Muscle layer of duodenum (tissue), 2 donors: ENCODE measurements at regions not wholly inside any gene's neighbourhood (a gene's known extent, or its start where the extent isn't known, plus 50 kb on each side); places are given as distances from the start of the nearest gene placed in this dataset.
"Not testable (repeated sequence)": the region's sequence is repeated elsewhere in the genome, so short reads cannot be mapped to it uniquely, and the experiment has no call there.

Source experiments
- H3K27ac ChIP-seq: one replicate; pipeline ENCODE4 v1.7.0; 2013; ENCODE audit warnings: mild to moderate bottlenecking, low read length
- H3K27me3 ChIP-seq: one replicate; pipeline ENCODE4 v1.7.0; 2013; ENCODE audit warnings: low read depth, mild to moderate bottlenecking, control low read depth, low read length
- H3K36me3 ChIP-seq, 2 donors: one replicate each; pipeline ENCODE4 v1.7.0; 2013; ENCODE audit warnings: low read length in 2 of 2, control low read depth in 1 of 2, mild to moderate bottlenecking in 1 of 2; ENCODE audit not compliant: insufficient read depth in 2 of 2, control insufficient read depth in 1 of 2
- H3K4me1 ChIP-seq, 2 donors: one replicate each; pipeline ENCODE4 v1.7.0; 2013; ENCODE audit warnings: low read length in 2 of 2, mild to moderate bottlenecking in 2 of 2, control low read depth in 1 of 2, moderate library complexity in 1 of 2; ENCODE audit not compliant: insufficient read depth in 2 of 2, control insufficient read depth in 1 of 2
- H3K4me3 ChIP-seq, 2 donors: one replicate each; pipeline ENCODE4 v1.7.0; 2013; ENCODE audit warnings: low read length in 2 of 2, low read depth in 1 of 2, mild to moderate bottlenecking in 1 of 2
- H3K9me3 ChIP-seq, 2 donors: one replicate each; pipeline ENCODE4 v1.7.0; 2013; ENCODE audit warnings: low read length in 2 of 2, control low read depth in 1 of 2, mild to moderate bottlenecking in 1 of 2; ENCODE audit not compliant: control insufficient read depth in 1 of 2
- donor health status: healthy.

DNA sequence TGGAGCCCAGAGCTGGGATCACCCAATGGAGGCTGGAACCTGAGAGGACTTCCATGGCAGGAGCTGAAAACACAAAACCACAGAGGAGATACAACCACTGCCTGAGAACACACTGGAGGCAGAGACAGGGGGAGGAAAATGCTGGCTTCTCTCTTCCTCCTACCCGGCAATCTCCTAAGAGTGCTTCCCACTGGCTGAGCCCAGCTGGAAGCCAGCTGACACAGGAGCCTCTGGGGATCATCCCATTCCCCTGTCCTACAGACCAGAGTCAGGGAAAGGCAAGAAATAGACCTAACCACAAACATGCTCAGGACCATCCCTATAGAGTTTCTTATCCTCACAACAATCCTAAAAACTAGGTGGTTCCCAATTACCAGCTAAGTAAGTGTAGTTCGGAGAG lies 112.4 kb upstream of the CDH5 start:
- Histone ChIP-seq H3K27ac (no peak overlapping the region), H3K9me3 (no peaks in the 10 kb centered on the region), H3K27me3 (no peaks in the 10 kb centered on the region), H3K36me3 (no peaks in the 10 kb centered on the region), H3K4me1 (peaks cover 9 to 13% of the 10 kb centered on the region in 2 donors), H3K4me3 (no peak overlapping the region)

DNA sequence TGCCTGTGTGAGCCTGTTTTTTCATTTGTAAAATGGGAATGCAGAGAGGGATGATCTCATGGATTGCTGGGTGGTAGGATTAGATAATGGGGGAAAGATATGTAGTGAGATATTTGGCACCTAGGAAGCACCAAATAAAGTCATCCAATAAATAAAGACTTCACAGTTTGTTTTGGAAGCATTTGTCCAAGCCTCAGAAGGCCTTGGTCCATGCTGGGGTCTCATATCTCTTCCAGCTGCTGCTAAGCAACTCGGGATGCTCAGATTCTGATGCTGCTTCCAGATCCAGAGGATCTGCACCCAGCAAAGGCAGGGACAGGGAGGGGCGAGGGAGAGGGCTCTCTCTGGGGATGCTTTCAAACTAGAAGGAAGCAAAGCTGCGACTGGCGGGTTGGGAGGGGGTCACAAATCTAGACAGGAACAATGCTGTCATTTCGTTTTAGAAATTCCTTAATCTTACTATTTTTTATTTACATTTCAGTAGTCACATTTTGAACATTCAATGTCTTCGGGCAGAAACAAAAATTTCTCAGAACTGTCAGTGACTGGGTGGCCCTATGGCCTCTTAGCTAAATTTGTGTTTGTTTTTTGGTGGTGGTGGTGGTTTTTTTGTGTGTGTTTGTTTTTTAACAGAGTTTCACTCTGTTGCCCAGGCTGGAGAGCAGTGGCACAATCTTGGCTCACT lies 114.9 kb upstream of the CDH5 start:
- no peak overlapping the region for H3K4me3 ChIP-seq
- H3K36me3 ChIP-seq: no peaks in the 10 kb centered on the region
- no peaks in the 10 kb centered on the region for H3K9me3 ChIP-seq
- H3K27me3 ChIP-seq: no peaks in the 10 kb centered on the region
- H3K27ac ChIP-seq: no peak overlapping the region
- peaks cover 9 to 18% of the 10 kb centered on the region in 2 donors for H3K4me1 ChIP-seq

DNA sequence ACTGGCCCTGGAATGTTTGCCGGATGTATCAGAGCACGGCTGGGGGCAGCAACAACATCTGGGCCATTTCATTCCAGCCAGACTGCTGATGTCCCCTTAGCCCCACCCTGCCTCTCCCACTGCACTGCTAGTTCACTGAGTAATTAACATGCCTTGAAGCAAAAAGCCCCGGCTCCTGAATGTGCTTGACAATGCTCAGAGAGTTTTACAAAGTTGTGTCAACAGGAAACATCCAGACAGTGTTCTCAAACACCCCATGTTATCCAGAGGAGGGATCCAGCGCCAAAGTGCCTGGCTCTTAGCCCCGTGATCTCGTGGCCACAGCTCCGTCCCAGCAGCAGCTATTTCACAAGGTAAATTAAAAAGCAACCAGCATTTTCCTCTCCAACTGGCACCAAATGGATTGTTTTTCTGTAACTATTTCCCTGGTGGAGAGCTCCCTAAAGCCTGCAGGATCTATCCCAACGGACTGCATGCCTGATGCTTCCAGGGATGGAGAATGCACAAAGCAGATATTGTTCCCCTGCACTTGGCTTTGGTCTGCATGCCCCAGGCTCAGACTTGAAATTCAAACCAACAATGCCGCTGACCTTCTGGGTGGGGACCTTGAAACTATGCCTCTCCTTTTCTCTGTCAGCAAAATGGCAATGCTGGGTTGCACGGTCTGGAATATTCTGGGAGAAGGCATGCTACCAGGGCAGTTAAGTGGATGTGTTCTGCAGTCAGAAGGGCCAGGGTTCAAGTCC lies 115.6 kb upstream of the CDH5 start:
- H3K4me3 ChIP-seq: no peak overlapping the region
- H3K27me3 ChIP-seq: no peaks in the 10 kb centered on the region
- H3K27ac ChIP-seq: no peak overlapping the region
- H3K4me1 ChIP-seq: peaks cover 9 to 18% of the 10 kb centered on the region in 2 donors
- H3K36me3 ChIP-seq: no peaks in the 10 kb centered on the region
- no peaks in the 10 kb centered on the region for H3K9me3 ChIP-seq

DNA sequence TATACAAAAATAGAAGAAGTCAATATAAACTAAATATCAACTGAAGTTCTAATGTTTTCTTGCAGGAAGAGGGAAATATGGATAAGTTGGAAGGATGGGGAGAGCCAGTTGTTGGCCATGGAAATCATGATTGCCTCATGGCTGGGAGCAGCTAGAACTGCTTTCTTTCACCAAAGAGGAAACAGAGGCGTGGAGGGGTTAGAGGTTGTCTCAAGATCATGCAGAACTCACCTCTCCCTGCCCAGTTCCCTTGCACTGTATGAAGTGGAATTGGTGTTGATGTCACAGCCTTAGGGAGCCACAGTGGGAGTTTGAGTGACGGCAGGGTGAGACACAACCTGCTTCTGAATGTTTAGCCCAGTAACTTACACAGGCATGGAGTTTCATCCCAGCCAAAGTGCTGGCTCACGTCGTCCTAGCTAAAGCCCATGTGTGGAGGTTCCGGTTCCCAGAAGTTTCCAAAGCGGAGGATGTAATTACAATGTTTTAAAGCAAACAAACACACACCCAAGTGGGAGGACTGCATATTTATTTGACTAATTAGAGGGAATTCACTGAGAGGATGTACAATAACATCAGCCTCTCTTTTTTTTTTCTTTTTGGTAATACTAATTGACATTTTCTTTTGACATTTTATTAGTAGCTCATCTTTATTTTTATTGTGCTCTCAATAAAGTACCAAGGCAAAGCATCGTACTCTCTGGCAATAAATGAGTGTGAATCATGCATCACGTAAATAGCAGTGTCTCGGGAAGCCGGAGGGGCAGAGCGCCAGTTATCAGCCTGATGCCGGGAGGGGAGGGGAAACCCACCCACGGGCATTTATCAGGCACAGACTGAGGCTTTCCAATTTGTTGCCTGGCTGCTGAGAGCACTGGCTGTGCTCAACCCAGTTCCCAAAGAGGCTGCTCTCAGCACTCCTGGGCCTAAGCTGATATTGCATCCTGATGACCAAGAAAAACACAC lies 118.7 kb upstream of the CDH5 start:
- Histone ChIP-seq H3K4me1 (peaks cover 9 to 18% of the 10 kb centered on the region in 2 donors), H3K27ac (no peak overlapping the region), H3K4me3 (no peak overlapping the region), H3K9me3 (no peaks in the 10 kb centered on the region), H3K36me3 (no peaks in the 10 kb centered on the region), H3K27me3 (no peaks in the 10 kb centered on the region)

DNA sequence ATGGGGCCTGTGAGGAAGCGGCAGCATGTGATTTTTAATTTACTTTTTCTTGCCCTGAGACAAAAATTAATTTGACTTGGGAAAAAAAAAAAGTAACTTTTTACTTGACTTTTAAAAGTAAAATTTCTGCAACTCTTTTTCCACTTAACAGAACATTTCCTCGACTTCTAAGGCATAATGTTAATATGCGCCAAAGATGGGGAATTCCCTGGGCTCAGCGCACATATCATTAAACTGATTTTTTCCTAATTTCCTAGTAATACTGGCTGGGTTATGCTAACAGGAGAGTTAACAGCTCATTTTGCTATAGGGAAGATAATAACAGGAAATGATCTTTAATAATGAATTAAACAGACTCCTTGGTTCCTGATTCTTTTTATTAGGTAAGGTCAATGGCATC lies 120.6 kb upstream of the CDH5 start:
- no peaks in the 10 kb centered on the region for H3K36me3 ChIP-seq
- H3K4me3 ChIP-seq: no peak overlapping the region
- H3K9me3 ChIP-seq: no peaks in the 10 kb centered on the region
- peaks cover 2 to 13% of the 10 kb centered on the region in 2 donors for H3K4me1 ChIP-seq
- H3K27me3 ChIP-seq: no peaks in the 10 kb centered on the region
- no peak overlapping the region for H3K27ac ChIP-seq

DNA sequence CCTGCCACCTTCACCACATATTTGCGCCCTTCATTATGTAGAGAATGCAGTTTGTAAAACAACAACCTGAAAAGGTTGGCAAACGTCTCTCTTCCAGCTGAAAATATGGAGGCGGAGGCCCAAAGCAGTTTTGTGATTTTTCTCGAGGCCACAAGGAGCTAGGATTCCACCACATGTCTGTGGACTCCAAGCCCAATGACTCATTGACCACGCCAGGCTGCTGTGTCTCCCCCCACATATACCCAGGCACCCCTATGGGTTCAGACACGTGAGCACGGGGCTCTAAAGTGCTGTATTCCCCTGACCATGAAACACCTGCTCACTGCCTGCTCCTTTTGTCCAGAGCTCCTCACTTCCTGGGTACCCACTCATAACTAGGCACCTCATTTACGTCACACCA lies 121.4 kb upstream of the CDH5 start:
- no peak overlapping the region for H3K27ac ChIP-seq
- no peaks in the 10 kb centered on the region for H3K9me3 ChIP-seq
- no peak overlapping the region for H3K4me3 ChIP-seq
- H3K27me3 ChIP-seq: no peaks in the 10 kb centered on the region
- no peaks in the 10 kb centered on the region for H3K36me3 ChIP-seq
- peaks cover 0 to 16% of the 10 kb centered on the region in 2 donors for H3K4me1 ChIP-seq

DNA sequence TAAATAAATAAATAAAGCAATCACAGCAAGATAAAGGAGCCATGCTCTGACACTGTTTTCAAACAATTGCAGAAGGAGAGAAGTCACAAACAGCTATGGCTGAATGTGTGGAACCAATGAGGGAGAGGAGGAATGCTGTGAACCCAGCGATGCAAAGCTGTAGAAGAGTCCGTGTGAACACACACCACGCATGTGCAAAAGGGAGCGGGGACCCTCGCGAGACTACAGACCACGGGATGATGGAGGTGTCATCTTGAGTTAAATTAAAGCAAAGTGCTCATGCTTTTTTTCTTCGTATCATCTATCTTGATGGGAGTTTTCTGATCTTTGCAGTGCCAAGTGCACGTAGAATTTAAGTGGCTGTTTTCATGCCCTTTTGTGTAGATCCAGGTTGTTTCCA lies 123.8 kb upstream of the CDH5 start:
- Histone ChIP-seq H3K27ac (no peak overlapping the region), H3K4me3 (no peak overlapping the region), H3K4me1 (peaks cover 0 to 12% of the 10 kb centered on the region in 2 donors), H3K36me3 (no peaks in the 10 kb centered on the region), H3K9me3 (peaks cover 0 to 6% of the 10 kb centered on the region in 2 donors), H3K27me3 (no peaks in the 10 kb centered on the region)

DNA sequence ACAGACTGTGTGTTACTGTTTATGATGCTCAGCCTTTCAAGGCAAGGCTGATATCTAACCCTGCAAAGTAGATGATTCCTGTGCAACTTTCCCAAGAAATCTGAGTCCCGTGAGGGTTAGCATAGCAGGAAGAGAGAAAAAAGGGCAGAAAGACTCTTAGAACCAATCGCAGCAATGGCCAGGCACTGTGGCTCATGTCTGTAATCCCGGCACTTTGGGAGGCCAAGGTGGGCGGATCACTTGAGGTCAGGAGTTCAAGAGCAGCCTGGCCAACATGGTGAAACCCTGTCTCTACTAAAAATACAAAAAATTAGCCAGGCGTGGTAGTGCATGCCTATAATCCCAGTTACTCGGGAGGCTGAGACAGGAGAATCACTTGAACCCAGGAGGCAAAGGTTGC lies 124.3 kb upstream of the CDH5 start:
- H3K4me1 ChIP-seq: peaks cover 0 to 12% of the 10 kb centered on the region in 2 donors
- not testable (repeated sequence) for H3K27ac ChIP-seq, H3K4me3 ChIP-seq, H3K27me3 ChIP-seq, H3K36me3 ChIP-seq, H3K9me3 ChIP-seq

DNA sequence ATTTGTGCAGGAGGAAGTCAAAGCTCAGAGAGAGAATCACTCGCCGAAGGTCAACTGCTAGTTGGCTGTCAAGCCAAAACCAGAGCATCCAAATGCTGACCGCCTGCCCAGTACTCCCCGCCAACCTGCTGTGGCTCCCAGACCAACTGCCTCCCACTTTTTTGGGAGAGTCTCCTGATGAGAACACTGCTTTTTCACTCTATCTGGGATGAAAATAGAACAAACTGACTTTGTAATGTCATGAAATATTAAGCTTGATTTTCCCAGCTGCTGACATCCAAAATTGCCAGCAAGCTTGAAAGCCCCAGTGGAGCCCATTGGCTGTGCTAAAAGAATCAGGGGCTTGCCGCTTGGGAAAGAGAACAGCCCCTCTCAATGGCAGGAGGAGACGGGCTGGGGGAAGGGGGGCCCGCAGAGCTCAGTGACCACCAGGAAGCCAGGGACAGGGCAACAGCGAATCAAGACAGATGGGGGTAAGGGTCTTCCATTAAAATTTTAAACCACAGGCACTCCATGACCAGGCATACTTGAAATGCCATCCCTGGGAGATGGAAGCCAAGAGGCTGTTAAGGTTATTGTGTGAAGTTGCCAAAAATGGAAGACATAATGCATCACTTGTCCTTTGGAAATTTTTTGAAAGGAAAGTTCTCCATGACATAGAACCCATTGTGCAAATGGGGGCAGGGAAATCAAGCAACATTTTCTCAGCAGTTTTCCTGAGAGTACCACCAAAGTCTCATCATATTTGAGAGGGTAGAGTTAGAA lies 125.7 kb upstream of the CDH5 start:
- Histone ChIP-seq H3K27me3 (no peaks in the 10 kb centered on the region), H3K27ac (no peak overlapping the region), H3K9me3 (peaks cover 0 to 6% of the 10 kb centered on the region in 2 donors), H3K36me3 (no peaks in the 10 kb centered on the region), H3K4me3 (no peak overlapping the region), H3K4me1 (peaks cover 0 to 12% of the 10 kb centered on the region in 2 donors)

DNA sequence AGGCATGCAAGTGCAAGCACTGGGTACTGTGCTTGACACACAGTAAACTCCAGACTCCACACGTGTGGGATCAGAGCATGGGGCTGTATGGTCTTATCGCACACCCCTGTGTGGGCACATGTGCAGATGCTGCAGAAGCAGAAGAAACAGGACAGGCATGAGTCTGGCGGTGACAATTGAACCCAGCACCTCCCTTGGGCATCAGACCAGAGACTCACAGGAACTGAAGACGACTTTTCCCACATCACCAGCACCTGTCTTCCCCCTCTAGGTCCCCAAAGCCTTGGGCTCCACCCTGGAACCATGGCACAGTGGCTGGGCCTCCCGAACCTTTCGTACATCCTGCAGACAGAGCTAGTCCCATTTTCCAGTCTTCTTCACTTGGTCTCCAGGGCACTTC lies 126.4 kb upstream of the CDH5 start:
- Histone ChIP-seq H3K4me1 (peaks cover 0 to 12% of the 10 kb centered on the region in 2 donors), H3K9me3 (peaks cover 0 to 6% of the 10 kb centered on the region in 2 donors), H3K27me3 (no peaks in the 10 kb centered on the region), H3K4me3 (no peak overlapping the region), H3K36me3 (no peaks in the 10 kb centered on the region), H3K27ac (no peak overlapping the region)
